K562 (cell line): ENCODE measurements at regions not wholly inside any gene's neighbourhood (a gene's known extent, or its start where the extent isn't known, plus 50 kb on each side); places are given as distances from the start of the nearest gene placed in this dataset.

Experiments used
- CCNT2 ChIP-seq: IDR thresholded peaks from 2 replicates; pipeline ENCODE4 v1.6.1; 2011; ENCODE audit warnings: borderline replicate concordance, low read depth, mild to moderate bottlenecking, moderate library complexity, mixed read lengths, low read length; ENCODE audit not compliant: insufficient read length; ENCODE audit errors: extremely low read depth
- DPF2 ChIP-seq: fragments of 450-650 bp; IDR thresholded peaks from 2 replicates; pipeline ENCODE4 v1.6.1; 2016
- FUS ChIP-seq: fragments of 200-400 bp; formaldehyde crosslinking; optimal IDR thresholded peaks from 2 replicates; pipeline ENCODE3; 2017; ENCODE audit warnings: low read depth, low read length
- MEIS2 ChIP-seq: fragments of 450-650 bp; IDR thresholded peaks from 2 replicates; pipeline ENCODE4 v1.6.1; 2014; ENCODE audit warnings: mild to moderate bottlenecking; ENCODE audit not compliant: partially characterized antibody
- MIER1 ChIP-seq: fragments of 450-650 bp; IDR thresholded peaks from 2 replicates; pipeline ENCODE4 v1.6.1; 2016; ENCODE audit warnings: antibody characterized with exemption, mild to moderate bottlenecking, low read depth
- MTA3 ChIP-seq: fragments of 450-650 bp; formaldehyde crosslinking; IDR thresholded peaks from 2 replicates; pipeline ENCODE4 v1.6.1; 2017; ENCODE audit warnings: mild to moderate bottlenecking, borderline replicate concordance
- NFE2L1 ChIP-seq: fragments of 450-650 bp; IDR thresholded peaks from 2 replicates; pipeline ENCODE4 v1.6.1; 2016; ENCODE audit warnings: missing genetic modification characterization, low read depth, mild to moderate bottlenecking, missing compliant biosample characterization, moderate library complexity, borderline replicate concordance
- POLR2AphosphoS5 ChIP-seq: IDR thresholded peaks from 2 replicates; pipeline ENCODE4 v1.6.1; 2011; ENCODE audit warnings: mild to moderate bottlenecking, low read depth, low read length, moderate library complexity; ENCODE audit not compliant: control insufficient read depth, insufficient read depth
- RHOXF2B ChIP-seq: fragments of 250-450 bp; sonication (Bioruptor Pico); conservative IDR thresholded peaks from 2 replicates; pipeline ENCODE4 v1.5.1; 2021
- TAF7 ChIP-seq: fragments of 450-650 bp; IDR thresholded peaks from 2 replicates; pipeline ENCODE4 v1.6.1; 2016; ENCODE audit warnings: missing genetic modification characterization, missing compliant biosample characterization
- ZNF140 ChIP-seq: fragments of 250-450 bp; sonication (Bioruptor Pico); IDR thresholded peaks from 2 replicates; pipeline ENCODE4 v1.8.0; 2021; ENCODE audit warnings: moderate library complexity, mild to moderate bottlenecking, inconsistent platforms
- TF ChIP-seq, protein P1 (sequence below): fragments of 200-600 bp; sonication (generic); IDR thresholded peaks from one replicate; pipeline ENCODE4 v1.6.1; 2012; ENCODE audit warnings: mild to moderate bottlenecking, low read depth, low read length, inconsistent platforms
- TF ChIP-seq, protein P2 (sequence below): fragments of 450-650 bp; IDR thresholded peaks from 2 replicates; pipeline ENCODE4 v1.6.1; 2016; ENCODE audit warnings: mild to moderate bottlenecking
- TF ChIP-seq, protein P3 (sequence below): fragments of 450-650 bp; IDR thresholded peaks from 2 replicates; pipeline ENCODE4 v1.6.1; 2017; ENCODE audit warnings: mild to moderate bottlenecking, moderate library complexity

DNA sequence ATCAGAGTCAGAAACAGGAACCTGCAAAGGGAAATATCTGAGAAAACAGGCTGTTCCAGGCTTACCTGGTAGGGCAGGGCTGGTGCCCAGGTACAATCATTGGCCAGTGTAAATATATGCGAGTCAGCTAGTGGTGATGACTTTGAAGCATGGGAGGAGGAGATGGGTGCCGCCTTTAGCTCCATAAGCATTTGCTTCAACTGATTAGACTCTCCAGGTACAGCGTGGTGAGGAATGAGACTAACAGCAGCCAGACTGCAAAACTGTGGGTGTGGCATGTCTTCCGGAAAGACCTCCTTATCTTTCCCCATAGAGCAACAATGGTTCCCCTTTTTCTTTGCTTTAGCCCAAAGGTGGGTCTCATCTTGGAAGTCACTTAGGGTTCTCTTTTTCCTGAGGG lies 137.2 kb downstream of the LRIG2 start (continued):
- TF ChIP-seq, protein P1, sequence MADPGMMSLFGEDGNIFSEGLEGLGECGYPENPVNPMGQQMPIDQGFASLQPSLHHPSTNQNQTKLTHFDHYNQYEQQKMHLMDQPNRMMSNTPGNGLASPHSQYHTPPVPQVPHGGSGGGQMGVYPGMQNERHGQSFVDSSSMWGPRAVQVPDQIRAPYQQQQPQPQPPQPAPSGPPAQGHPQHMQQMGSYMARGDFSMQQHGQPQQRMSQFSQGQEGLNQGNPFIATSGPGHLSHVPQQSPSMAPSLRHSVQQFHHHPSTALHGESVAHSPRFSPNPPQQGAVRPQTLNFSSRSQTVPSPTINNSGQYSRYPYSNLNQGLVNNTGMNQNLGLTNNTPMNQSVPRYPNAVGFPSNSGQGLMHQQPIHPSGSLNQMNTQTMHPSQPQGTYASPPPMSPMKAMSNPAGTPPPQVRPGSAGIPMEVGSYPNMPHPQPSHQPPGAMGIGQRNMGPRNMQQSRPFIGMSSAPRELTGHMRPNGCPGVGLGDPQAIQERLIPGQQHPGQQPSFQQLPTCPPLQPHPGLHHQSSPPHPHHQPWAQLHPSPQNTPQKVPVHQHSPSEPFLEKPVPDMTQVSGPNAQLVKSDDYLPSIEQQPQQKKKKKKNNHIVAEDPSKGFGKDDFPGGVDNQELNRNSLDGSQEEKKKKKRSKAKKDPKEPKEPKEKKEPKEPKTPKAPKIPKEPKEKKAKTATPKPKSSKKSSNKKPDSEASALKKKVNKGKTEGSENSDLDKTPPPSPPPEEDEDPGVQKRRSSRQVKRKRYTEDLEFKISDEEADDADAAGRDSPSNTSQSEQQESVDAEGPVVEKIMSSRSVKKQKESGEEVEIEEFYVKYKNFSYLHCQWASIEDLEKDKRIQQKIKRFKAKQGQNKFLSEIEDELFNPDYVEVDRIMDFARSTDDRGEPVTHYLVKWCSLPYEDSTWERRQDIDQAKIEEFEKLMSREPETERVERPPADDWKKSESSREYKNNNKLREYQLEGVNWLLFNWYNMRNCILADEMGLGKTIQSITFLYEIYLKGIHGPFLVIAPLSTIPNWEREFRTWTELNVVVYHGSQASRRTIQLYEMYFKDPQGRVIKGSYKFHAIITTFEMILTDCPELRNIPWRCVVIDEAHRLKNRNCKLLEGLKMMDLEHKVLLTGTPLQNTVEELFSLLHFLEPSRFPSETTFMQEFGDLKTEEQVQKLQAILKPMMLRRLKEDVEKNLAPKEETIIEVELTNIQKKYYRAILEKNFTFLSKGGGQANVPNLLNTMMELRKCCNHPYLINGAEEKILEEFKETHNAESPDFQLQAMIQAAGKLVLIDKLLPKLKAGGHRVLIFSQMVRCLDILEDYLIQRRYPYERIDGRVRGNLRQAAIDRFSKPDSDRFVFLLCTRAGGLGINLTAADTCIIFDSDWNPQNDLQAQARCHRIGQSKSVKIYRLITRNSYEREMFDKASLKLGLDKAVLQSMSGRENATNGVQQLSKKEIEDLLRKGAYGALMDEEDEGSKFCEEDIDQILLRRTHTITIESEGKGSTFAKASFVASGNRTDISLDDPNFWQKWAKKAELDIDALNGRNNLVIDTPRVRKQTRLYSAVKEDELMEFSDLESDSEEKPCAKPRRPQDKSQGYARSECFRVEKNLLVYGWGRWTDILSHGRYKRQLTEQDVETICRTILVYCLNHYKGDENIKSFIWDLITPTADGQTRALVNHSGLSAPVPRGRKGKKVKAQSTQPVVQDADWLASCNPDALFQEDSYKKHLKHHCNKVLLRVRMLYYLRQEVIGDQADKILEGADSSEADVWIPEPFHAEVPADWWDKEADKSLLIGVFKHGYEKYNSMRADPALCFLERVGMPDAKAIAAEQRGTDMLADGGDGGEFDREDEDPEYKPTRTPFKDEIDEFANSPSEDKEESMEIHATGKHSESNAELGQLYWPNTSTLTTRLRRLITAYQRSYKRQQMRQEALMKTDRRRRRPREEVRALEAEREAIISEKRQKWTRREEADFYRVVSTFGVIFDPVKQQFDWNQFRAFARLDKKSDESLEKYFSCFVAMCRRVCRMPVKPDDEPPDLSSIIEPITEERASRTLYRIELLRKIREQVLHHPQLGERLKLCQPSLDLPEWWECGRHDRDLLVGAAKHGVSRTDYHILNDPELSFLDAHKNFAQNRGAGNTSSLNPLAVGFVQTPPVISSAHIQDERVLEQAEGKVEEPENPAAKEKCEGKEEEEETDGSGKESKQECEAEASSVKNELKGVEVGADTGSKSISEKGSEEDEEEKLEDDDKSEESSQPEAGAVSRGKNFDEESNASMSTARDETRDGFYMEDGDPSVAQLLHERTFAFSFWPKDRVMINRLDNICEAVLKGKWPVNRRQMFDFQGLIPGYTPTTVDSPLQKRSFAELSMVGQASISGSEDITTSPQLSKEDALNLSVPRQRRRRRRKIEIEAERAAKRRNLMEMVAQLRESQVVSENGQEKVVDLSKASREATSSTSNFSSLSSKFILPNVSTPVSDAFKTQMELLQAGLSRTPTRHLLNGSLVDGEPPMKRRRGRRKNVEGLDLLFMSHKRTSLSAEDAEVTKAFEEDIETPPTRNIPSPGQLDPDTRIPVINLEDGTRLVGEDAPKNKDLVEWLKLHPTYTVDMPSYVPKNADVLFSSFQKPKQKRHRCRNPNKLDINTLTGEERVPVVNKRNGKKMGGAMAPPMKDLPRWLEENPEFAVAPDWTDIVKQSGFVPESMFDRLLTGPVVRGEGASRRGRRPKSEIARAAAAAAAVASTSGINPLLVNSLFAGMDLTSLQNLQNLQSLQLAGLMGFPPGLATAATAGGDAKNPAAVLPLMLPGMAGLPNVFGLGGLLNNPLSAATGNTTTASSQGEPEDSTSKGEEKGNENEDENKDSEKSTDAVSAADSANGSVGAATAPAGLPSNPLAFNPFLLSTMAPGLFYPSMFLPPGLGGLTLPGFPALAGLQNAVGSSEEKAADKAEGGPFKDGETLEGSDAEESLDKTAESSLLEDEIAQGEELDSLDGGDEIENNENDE, result no peak
- TF ChIP-seq CCNT2 (no peak), ZNF140 (CRISPR knock-in tag) (no peak), NFE2L1 (no peak), MIER1 (no peak), MEIS2 (no peak), DPF2 (peak; percentile 86), FUS (no peak), MTA3 (0 out of 2 replicates have a peak, but pooled peaks have one; percentile 61), RHOXF2B (CRISPR knock-in tag) (no peak), TAF7 (tag) (no peak), POLR2AphosphoS5 (no peak)
- TF ChIP-seq, protein P2, sequence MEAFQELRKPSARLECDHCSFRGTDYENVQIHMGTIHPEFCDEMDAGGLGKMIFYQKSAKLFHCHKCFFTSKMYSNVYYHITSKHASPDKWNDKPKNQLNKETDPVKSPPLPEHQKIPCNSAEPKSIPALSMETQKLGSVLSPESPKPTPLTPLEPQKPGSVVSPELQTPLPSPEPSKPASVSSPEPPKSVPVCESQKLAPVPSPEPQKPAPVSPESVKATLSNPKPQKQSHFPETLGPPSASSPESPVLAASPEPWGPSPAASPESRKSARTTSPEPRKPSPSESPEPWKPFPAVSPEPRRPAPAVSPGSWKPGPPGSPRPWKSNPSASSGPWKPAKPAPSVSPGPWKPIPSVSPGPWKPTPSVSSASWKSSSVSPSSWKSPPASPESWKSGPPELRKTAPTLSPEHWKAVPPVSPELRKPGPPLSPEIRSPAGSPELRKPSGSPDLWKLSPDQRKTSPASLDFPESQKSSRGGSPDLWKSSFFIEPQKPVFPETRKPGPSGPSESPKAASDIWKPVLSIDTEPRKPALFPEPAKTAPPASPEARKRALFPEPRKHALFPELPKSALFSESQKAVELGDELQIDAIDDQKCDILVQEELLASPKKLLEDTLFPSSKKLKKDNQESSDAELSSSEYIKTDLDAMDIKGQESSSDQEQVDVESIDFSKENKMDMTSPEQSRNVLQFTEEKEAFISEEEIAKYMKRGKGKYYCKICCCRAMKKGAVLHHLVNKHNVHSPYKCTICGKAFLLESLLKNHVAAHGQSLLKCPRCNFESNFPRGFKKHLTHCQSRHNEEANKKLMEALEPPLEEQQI, result no peak
- TF ChIP-seq, protein P3, sequence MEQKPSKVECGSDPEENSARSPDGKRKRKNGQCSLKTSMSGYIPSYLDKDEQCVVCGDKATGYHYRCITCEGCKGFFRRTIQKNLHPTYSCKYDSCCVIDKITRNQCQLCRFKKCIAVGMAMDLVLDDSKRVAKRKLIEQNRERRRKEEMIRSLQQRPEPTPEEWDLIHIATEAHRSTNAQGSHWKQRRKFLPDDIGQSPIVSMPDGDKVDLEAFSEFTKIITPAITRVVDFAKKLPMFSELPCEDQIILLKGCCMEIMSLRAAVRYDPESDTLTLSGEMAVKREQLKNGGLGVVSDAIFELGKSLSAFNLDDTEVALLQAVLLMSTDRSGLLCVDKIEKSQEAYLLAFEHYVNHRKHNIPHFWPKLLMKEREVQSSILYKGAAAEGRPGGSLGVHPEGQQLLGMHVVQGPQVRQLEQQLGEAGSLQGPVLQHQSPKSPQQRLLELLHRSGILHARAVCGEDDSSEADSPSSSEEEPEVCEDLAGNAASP, result no peak
